ENCODE measurements at regions not wholly inside any gene's neighbourhood (a gene's known extent, or its start where the extent isn't known, plus 50 kb on each side); places are given as distances from the start of the nearest gene placed in this dataset.

- no peak for DNase-seq (ENCODE audit: low read depth)
- no peak overlapping the region for H3K4me3 ChIP-seq (ENCODE audit: control insufficient read depth, low read depth, low read length)
- TF ChIP-seq CTCF (IDR thresholded peaks at IDR 0.05; ENCODE audit: control insufficient read depth, insufficient read depth, low read depth, low read length, missing control alignments) = no peak
Observed at GRCh38 chr6:1257778-1258177, 54.1 kb upstream of the FOXQ1 start.

- no peak overlapping the region for H3K4me3 ChIP-seq (ENCODE audit: control insufficient read depth, low read depth, low read length)
- no peak for DNase-seq (ENCODE audit: low read depth)
- TF ChIP-seq CTCF (IDR thresholded peaks at IDR 0.05; ENCODE audit: control insufficient read depth, insufficient read depth, low read depth, low read length, missing control alignments) = no peak
Observed at GRCh38 chr6:1256435-1257008, 55.4 kb upstream of the FOXQ1 start.

GRCh38 chr6:1255636-1256365, 56.1 kb upstream of the FOXQ1 start:
- TF ChIP-seq CTCF (IDR thresholded peaks at IDR 0.05; ENCODE audit: control insufficient read depth, insufficient read depth, low read depth, low read length, missing control alignments) = no peak
- DNase-seq (ENCODE audit: low read depth) = no peak
- H3K4me3 ChIP-seq (ENCODE audit: control insufficient read depth, low read depth, low read length) = no peak overlapping the region

- H3K4me3 ChIP-seq (ENCODE audit: control insufficient read depth, low read depth, low read length) = no peak overlapping the region
- no peak for DNase-seq (ENCODE audit: low read depth)
Observed at GRCh38 chr6:1254326-1254725, 57.6 kb upstream of the FOXQ1 start.

GRCh38 chr6:1253816-1254215, 58.1 kb upstream of the FOXQ1 start:
- no peak for TF ChIP-seq CTCF (IDR thresholded peaks at IDR 0.05; ENCODE audit: control insufficient read depth, insufficient read depth, low read depth, low read length, missing control alignments)
- DNase-seq (ENCODE audit: low read depth) = no peak
- H3K4me3 ChIP-seq (ENCODE audit: control insufficient read depth, low read depth, low read length) = no peak overlapping the region

More at GRCh38 chr6:1254326-1254725, 57.6 kb upstream of the FOXQ1 start:
- no peak for TF ChIP-seq CTCF (IDR thresholded peaks at IDR 0.05; ENCODE audit: control insufficient read depth, insufficient read depth, low read depth, low read length, missing control alignments)

GRCh38 chr6:1251198-1252155, 60.4 kb upstream of the FOXQ1 start:
- no peak overlapping the region for H3K4me3 ChIP-seq (ENCODE audit: control insufficient read depth, low read depth, low read length)
- DNase-seq (ENCODE audit: low read depth) = no peak
- TF ChIP-seq CTCF (IDR thresholded peaks at IDR 0.05; ENCODE audit: control insufficient read depth, insufficient read depth, low read depth, low read length, missing control alignments) = no peak
